Retinal pigment epithelial cell (primary cell): ENCODE measurements at regions not wholly inside any gene's neighbourhood (a gene's known extent, or its start where the extent isn't known, plus 50 kb on each side); places are given as distances from the start of the nearest gene placed in this dataset.
A peak's percentile ranks its signal among the peaks of the same experiment; 100 is the strongest.

Experiments
- DNase-seq: peaks from one replicate; pipeline ENCODE4 v3.0.0-alpha.2; 2010; ENCODE audit warnings: low read depth
- H3K4me3 ChIP-seq: 2 replicates; pipeline ENCODE4 v1.5.1; 2011; ENCODE audit warnings: mild to moderate bottlenecking, low read length, control low read depth, moderate library complexity
- TF ChIP-seq, protein P1 (sequence below): conservative IDR thresholded peaks from 2 replicates; pipeline ENCODE4 v1.5.1; 2011; ENCODE audit warnings: low read depth, low read length, control low read depth, inconsistent platforms

- H3K4me3 ChIP-seq: peak overlapping the region; percentile 27
- DNase-seq: peak; percentile 34
- TF ChIP-seq, protein P1, sequence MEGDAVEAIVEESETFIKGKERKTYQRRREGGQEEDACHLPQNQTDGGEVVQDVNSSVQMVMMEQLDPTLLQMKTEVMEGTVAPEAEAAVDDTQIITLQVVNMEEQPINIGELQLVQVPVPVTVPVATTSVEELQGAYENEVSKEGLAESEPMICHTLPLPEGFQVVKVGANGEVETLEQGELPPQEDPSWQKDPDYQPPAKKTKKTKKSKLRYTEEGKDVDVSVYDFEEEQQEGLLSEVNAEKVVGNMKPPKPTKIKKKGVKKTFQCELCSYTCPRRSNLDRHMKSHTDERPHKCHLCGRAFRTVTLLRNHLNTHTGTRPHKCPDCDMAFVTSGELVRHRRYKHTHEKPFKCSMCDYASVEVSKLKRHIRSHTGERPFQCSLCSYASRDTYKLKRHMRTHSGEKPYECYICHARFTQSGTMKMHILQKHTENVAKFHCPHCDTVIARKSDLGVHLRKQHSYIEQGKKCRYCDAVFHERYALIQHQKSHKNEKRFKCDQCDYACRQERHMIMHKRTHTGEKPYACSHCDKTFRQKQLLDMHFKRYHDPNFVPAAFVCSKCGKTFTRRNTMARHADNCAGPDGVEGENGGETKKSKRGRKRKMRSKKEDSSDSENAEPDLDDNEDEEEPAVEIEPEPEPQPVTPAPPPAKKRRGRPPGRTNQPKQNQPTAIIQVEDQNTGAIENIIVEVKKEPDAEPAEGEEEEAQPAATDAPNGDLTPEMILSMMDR: no peak
These were observed 59.2 kb upstream of the ADGRB3 start for GRCh38 chr6:68575765-68576439.

DNA sequence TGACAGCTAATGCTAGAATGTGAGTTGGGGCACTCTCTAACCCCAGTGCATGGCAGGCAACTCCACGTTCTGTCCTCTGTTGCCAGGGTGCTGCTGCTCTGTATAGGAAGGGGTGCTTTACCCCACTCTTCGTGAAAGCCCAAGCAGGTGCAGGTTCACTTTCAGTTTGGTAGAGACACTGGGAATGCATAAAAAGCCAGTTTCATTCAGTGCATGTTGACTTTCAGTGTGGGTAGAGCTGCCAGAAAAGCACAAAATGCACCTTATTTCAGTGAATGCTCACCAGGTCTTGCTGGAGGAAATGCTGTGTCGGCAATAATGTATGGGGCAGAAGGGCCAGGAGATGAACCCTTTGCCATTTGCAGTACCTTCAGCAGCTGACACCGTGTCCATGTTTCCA, 62.1 kb upstream of the ADGRB3 start:
- DNase-seq: no peak
- no peak overlapping the region for H3K4me3 ChIP-seq
- TF ChIP-seq, protein P1: no peak

DNA sequence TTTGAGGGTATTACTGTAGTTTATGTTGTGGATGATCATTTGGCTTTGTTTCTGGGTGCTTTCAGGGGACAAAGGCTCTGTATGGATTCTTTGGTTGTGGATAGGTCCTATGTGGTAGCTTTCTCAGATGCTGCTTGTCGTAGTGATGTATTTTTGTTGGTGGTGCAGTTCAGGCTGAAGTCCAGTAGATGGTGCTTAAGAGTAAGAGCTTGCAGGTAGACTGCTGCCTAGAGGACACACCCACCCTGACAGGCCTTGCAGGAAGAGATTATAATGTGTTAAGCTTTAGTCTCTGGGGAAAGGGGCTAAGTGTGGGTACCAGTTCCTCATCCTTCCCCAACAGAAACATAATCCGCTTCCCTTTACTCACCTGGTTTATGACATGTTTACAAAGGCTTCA, 62.6 kb upstream of the ADGRB3 start:
- H3K4me3 ChIP-seq: no peak overlapping the region
- TF ChIP-seq, protein P1: peak; percentile 70
- DNase-seq: peak; percentile 9

DNA sequence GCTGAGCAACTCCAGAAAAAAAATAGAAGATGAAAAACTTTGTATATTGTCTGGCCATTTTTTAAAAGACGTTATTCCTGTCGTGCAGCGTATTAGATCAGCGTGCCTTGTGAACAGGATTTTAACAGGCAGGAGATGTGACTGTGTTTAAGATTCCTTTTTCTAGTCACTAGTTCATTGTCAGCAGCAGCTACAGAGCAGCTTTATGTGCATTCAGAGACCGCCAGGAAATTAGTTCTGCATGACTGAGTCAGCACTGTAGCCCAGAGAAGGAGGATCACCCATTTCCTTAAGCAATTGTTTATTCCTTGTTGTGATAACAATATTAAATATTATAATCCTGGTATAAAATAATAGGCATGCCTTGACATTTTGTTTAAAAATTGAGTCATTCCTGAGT, 75.4 kb upstream of the ADGRB3 start:
- no peak overlapping the region for H3K4me3 ChIP-seq
- TF ChIP-seq, protein P1: no peak
- DNase-seq: peak; percentile 63

DNA sequence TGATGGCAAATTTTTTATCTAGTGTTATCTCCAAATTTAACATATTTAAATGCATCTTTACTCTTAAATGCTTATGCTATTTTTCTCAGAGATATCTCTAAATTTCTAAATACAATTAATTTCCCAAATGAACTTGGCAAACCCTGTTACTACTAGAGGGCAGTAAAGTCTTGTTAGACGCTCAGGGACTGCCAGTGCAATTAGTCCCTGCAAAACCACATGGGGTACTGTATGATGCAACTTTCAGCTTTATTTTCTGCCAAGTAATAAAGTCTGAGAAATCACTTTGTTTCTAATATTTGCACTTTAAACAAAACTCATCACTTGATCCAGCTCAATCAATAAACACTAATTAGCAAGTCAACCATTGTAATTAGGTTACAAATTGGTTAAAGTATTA, 76.0 kb upstream of the ADGRB3 start:
- H3K4me3 ChIP-seq: no peak overlapping the region
- TF ChIP-seq, protein P1: peak; percentile 30
- peak; percentile 10 for DNase-seq

- no peak overlapping the region for H3K4me3 ChIP-seq
- DNase-seq: no peak
- TF ChIP-seq, protein P1: no peak
These were observed 88.5 kb upstream of the ADGRB3 start for GRCh38 chr6:68546620-68547019.

GRCh38 chr6:68544450-68544849, 90.6 kb upstream of the ADGRB3 start:
- no peak for DNase-seq
- TF ChIP-seq, protein P1: no peak
- H3K4me3 ChIP-seq: no peak overlapping the region
